Muscle of leg (tissue), 3 donors: ENCODE measurements at regions not wholly inside any gene's neighbourhood (a gene's known extent, or its start where the extent isn't known, plus 50 kb on each side); places are given as distances from the start of the nearest gene placed in this dataset.
"Not testable (repeated sequence)": the region's sequence is repeated elsewhere in the genome, so short reads cannot be mapped to it uniquely, and the experiment has no call there.

Experiments used
- DNase-seq: peaks from one replicate; pipeline ENCODE4 v3.0.0; 2013
- H3K27ac ChIP-seq: one replicate; pipeline ENCODE4 v1.5.1; 2013; ENCODE audit warnings: mild to moderate bottlenecking, low read length, control low read depth
- H3K27me3 ChIP-seq: one replicate; pipeline ENCODE4 v1.6.1; 2013; ENCODE audit warnings: low read length; ENCODE audit not compliant: control insufficient read depth, insufficient read depth
- H3K36me3 ChIP-seq: one replicate; pipeline ENCODE4 v1.6.1; 2013; ENCODE audit warnings: low read length; ENCODE audit not compliant: control insufficient read depth, insufficient read depth
- H3K4me1 ChIP-seq: one replicate; pipeline ENCODE4 v1.6.1; 2013; ENCODE audit warnings: low read length; ENCODE audit not compliant: control insufficient read depth, insufficient read depth
- H3K4me3 ChIP-seq: one replicate; pipeline ENCODE4 v1.5.1; 2013; ENCODE audit warnings: low read length, control low read depth
- H3K9me3 ChIP-seq: replicated peaks from 2 replicates; pipeline ENCODE4 v1.6.1; 2013; ENCODE audit warnings: low read depth, low read length; ENCODE audit not compliant: control insufficient read depth
- WGBS: methylation state at CpG from one replicate; pipeline ENCODE4 v1.1.5; 2013; ENCODE audit warnings: missing lambda C conversion rate; ENCODE audit not compliant: insufficient coverage; 5-methylcytosine and 5-hydroxymethylcytosine counted together

DNA sequence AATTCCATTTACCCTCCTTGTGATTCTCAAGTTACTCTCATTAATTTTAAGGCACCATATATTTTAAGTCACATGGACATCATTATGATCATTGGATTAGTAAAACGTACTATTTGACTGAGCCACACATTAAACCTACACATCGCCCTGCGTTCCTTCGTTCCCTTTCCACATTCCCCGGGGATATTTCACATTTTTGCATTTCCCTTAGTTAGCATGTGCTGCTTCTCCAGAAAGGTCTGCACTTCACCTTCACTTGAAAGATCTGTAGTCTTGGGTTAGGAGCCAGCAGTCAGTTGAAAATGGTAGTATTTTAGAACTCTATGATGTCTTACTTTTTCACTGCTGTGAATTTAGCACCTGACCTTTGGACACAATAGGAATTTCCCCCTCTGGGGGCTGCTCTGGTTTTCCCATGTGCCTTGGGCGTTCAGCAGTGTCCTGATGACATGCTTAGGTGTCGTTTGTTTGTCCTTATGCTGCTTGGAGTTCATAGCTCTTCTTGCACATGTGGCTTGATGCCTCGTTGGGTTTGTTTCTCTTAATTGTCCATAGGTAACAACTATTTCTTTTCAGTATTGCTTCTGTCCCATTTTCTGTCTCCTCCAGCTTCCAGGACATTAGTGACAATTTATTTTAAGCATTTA lies 56.9 kb upstream of the NBPF20 start:
- H3K9me3 ChIP-seq, H3K4me3 ChIP-seq, H3K4me1 ChIP-seq, H3K36me3 ChIP-seq, H3K27ac ChIP-seq, DNase-seq: not testable (repeated sequence)
- peaks cover 15% of the 10 kb centered on the region for H3K27me3 ChIP-seq
- WGBS = no CpG with 5 or more reads among the region's 8 CpGs

- DNase-seq, H3K4me1 ChIP-seq, H3K4me3 ChIP-seq, H3K36me3 ChIP-seq, H3K27ac ChIP-seq, H3K9me3 ChIP-seq: not testable (repeated sequence)
- WGBS = 2% methylated on average over 15 of the region's 25 CpGs
- peaks cover 13% of the 10 kb centered on the region for H3K27me3 ChIP-seq
Measured at GRCh38 chr1:145475962-145476361, 50.6 kb upstream of the NBPF20 start.

DNA sequence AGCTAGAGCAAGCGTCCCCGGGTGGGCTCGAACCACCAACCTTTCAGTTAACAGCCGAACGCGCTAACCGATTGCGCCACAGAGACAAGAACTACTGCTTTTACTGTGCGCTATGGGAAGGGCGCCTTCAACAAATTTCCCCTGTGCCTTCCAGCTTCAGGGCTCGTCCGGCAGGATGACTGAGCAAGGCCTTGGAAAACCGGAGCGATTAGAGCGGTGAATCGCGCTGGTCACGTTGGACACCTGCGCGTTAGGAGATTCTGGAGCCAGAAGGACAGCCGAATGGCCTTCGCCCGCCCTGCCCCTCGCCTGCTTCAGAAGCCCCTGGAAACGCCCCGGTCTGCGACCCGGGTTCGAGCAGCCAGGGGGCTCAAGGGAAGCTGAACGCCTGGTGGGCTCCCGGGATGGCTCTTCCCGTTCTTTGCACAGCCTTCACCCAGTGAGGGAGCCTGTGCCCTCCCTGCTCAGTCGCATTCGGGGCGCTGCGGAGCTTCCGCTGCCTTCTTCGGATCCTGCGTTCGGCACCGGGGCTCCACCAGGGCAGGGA lies 50.0 kb upstream of the NBPF20 start:
- H3K27me3 ChIP-seq = peaks cover 13% of the 10 kb centered on the region
- no CpG with 5 or more reads among the region's 41 CpGs for WGBS
- not testable (repeated sequence) for H3K4me1 ChIP-seq, H3K27ac ChIP-seq, DNase-seq, H3K9me3 ChIP-seq, H3K36me3 ChIP-seq, H3K4me3 ChIP-seq
